Neural progenitor cell (in vitro differentiated cells): ENCODE measurements at regions not wholly inside any gene's neighbourhood (a gene's known extent, or its start where the extent isn't known, plus 50 kb on each side); places are given as distances from the start of the nearest gene placed in this dataset.

ENCODE experiments used
- DNase-seq: peaks from one replicate; pipeline ENCODE4 v3.0.0-alpha.2; 2016; ENCODE audit warnings: low spot score
- H2AFZ ChIP-seq: fragments of 200-600 bp; sonication (generic); replicated peaks from 2 replicates; pipeline ENCODE4 v1.6.1; 2016; ENCODE audit warnings: antibody characterized with exemption
- H3F3A ChIP-seq: fragments of 200-600 bp; sonication (generic); 2 replicates; pipeline ENCODE4 v1.6.1; 2016; ENCODE audit warnings: antibody characterized with exemption, low read depth
- H3K27ac ChIP-seq: fragments of 200-600 bp; sonication (generic); 2 replicates; pipeline ENCODE4 v1.5.1; 2016; ENCODE audit warnings: mild to moderate bottlenecking
- H3K27me3 ChIP-seq: fragments of 200-600 bp; sonication (generic); 2 replicates; pipeline ENCODE4 v1.6.1; 2016; ENCODE audit warnings: mild to moderate bottlenecking, moderate library complexity
- H3K36me3 ChIP-seq: fragments of 200-600 bp; sonication (generic); 2 replicates; pipeline ENCODE4 v1.5.1; 2016
- H3K4me1 ChIP-seq: fragments of 200-600 bp; sonication (generic); 2 replicates; pipeline ENCODE4 v1.6.1; 2016; ENCODE audit warnings: mixed run types
- H3K4me2 ChIP-seq: fragments of 200-600 bp; sonication (generic); 2 replicates; pipeline ENCODE4 v1.6.1; 2016
- H3K4me3 ChIP-seq: fragments of 200-600 bp; sonication (generic); 2 replicates; pipeline ENCODE4 v1.5.1; 2016
- H3K79me2 ChIP-seq: fragments of 200-600 bp; sonication (generic); 2 replicates; pipeline ENCODE4 v1.6.1; 2016; ENCODE audit warnings: low read depth
- H3K9ac ChIP-seq: fragments of 200-600 bp; sonication (generic); 2 replicates; pipeline ENCODE4 v1.6.1; 2016
- H3K9me3 ChIP-seq: fragments of 200-600 bp; sonication (generic); 2 replicates; pipeline ENCODE4 v1.5.1; 2016; ENCODE audit warnings: low read depth
- H4K20me1 ChIP-seq: fragments of 200-600 bp; sonication (generic); 2 replicates; pipeline ENCODE4 v1.6.1; 2016; ENCODE audit warnings: low read depth
- H3K27ac Mint-ChIP-seq: 3 replicates; pipeline ENCODE4 v1.8.0; 2021; ENCODE audit warnings: mixed read lengths
- H3K27me3 Mint-ChIP-seq: 2 replicates; pipeline ENCODE4 v1.8.0; 2022; ENCODE audit warnings: low read depth, mild to moderate bottlenecking, inconsistent platforms, moderate library complexity, mixed read lengths; ENCODE audit not compliant: insufficient read depth
- H3K36me3 Mint-ChIP-seq: 3 replicates; pipeline ENCODE4 v1.8.0; 2021; ENCODE audit warnings: mixed read lengths
- H3K4me1 Mint-ChIP-seq: 3 replicates; pipeline ENCODE4 v1.8.0; 2021; ENCODE audit warnings: mixed read lengths
- H3K4me3 Mint-ChIP-seq: 3 replicates; pipeline ENCODE4 v1.8.0; 2021; ENCODE audit warnings: mild to moderate bottlenecking, moderate library complexity, mixed read lengths
- H3K9me3 Mint-ChIP-seq: 3 replicates; pipeline ENCODE4 v1.8.0; 2020; ENCODE audit warnings: mixed read lengths
- EZH2 ChIP-seq: fragments of 200-600 bp; sonication (generic); IDR thresholded peaks from 2 replicates; pipeline ENCODE4 v1.6.1; 2017; ENCODE audit warnings: antibody characterized with exemption, mild to moderate bottlenecking, moderate library complexity
- EZH2phosphoT487 ChIP-seq: fragments of 200-600 bp; sonication (generic); IDR thresholded peaks from 2 replicates; pipeline ENCODE4 v1.6.1; 2017; ENCODE audit warnings: antibody characterized with exemption
- TF ChIP-seq, protein P1 (sequence below): fragments of 200-600 bp; sonication (generic); IDR thresholded peaks from 2 replicates; pipeline ENCODE4 v1.5.1; 2017; ENCODE audit warnings: antibody characterized with exemption, mild to moderate bottlenecking

DNA sequence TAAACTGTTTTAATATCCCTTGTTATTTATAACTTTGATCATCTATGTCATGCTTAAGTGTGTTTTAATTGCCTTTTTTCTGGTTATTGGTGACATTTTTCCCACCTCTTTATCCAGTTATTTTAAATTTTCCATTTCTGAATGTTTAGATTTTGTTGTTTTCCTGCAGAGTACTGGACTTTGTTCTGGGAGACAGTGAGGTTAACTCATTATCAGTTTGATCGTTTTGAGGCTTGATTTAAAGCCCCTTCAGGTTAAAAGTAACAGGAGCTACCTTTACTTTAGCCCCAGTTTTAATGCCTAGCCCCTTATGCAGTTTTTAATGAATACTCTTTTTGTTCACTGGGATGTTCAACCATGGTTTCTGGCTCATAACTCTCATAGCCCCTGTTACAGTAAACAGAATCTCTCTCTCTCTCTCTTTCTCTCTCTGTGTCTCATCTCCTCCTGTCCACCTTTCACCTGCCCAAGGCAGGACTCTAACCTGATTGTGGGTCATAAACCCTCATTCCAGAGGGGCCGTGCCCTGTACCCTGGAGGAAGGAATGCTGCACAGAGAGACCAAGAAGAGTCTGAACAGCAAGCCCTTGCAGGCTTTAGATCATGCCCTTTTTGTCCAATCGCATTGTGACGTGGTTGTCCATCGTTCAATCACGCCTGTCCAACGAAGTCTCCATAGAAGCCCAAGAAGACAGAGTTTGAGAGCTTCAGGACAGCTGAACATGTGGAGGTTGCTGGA lies 91.8 kb upstream of the WDR72 start:
- no peaks in the 10 kb centered on the region for H3K4me1 ChIP-seq
- no peak for DNase-seq
- H3K27me3 ChIP-seq: no peaks in the 10 kb centered on the region
- H3K9ac ChIP-seq: no peak overlapping the region
- no peak overlapping the region for H3K27ac ChIP-seq
- H3K4me3 ChIP-seq: no peak overlapping the region
- H3F3A ChIP-seq: no peaks in the 10 kb centered on the region
- H3K27me3 Mint-ChIP-seq: no peaks in the 10 kb centered on the region
- H3K4me3 Mint-ChIP-seq: no peak overlapping the region
- H3K4me1 Mint-ChIP-seq: no peaks in the 10 kb centered on the region
- H3K79me2 ChIP-seq: no peaks in the 10 kb centered on the region
- no peak overlapping the region for H3K27ac Mint-ChIP-seq
- no peak for TF ChIP-seq EZH2phosphoT487
- TF ChIP-seq EZH2: no peak
- TF ChIP-seq, protein P1, sequence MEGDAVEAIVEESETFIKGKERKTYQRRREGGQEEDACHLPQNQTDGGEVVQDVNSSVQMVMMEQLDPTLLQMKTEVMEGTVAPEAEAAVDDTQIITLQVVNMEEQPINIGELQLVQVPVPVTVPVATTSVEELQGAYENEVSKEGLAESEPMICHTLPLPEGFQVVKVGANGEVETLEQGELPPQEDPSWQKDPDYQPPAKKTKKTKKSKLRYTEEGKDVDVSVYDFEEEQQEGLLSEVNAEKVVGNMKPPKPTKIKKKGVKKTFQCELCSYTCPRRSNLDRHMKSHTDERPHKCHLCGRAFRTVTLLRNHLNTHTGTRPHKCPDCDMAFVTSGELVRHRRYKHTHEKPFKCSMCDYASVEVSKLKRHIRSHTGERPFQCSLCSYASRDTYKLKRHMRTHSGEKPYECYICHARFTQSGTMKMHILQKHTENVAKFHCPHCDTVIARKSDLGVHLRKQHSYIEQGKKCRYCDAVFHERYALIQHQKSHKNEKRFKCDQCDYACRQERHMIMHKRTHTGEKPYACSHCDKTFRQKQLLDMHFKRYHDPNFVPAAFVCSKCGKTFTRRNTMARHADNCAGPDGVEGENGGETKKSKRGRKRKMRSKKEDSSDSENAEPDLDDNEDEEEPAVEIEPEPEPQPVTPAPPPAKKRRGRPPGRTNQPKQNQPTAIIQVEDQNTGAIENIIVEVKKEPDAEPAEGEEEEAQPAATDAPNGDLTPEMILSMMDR: no peak
- H3K9me3 Mint-ChIP-seq: peaks cover 6% of the 10 kb centered on the region
- H2AFZ ChIP-seq: no peak overlapping the region
- no peak overlapping the region for H3K4me2 ChIP-seq
- peaks cover 3% of the 10 kb centered on the region for H3K9me3 ChIP-seq
- H4K20me1 ChIP-seq: no peaks in the 10 kb centered on the region
- no peaks in the 10 kb centered on the region for H3K36me3 Mint-ChIP-seq
- no peaks in the 10 kb centered on the region for H3K36me3 ChIP-seq

DNA sequence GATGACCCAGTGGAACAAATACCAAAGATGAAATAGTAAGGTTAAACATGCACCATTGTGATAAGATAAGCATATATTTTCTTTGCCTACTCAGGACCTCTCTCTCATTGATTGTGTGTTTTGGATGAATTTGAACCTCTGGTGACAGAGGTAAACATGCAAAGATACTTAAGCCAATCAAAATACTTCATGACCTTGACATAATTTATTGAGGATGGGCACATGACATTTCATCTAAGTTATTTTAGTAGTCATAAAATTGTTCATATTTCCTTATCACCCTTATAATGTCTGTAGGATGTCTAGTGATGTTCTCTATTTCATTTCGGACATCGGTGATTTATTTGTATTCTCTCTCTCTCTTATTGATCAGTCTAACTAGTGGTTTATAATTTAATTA lies 88.3 kb upstream of the WDR72 start:
- Histone ChIP-seq H3K27ac (no peak overlapping the region), H3K4me3 (no peak overlapping the region), H3K79me2 (no peaks in the 10 kb centered on the region), H3K9me3 (peaks cover 3% of the 10 kb centered on the region), H3K4me1 (no peaks in the 10 kb centered on the region), H3K36me3 (no peaks in the 10 kb centered on the region), H4K20me1 (no peaks in the 10 kb centered on the region), H2AFZ (no peak overlapping the region), H3K27me3 (no peaks in the 10 kb centered on the region), H3K4me2 (no peak overlapping the region), H3K9ac (no peak overlapping the region), H3F3A (no peaks in the 10 kb centered on the region)
- Mint-ChIP-seq H3K9me3 (peaks cover 3% of the 10 kb centered on the region), H3K4me1 (no peaks in the 10 kb centered on the region), H3K27me3 (no peaks in the 10 kb centered on the region), H3K36me3 (no peaks in the 10 kb centered on the region), H3K4me3 (no peak overlapping the region), H3K27ac (no peak overlapping the region)
- TF ChIP-seq EZH2 (no peak), EZH2phosphoT487 (no peak)
- TF ChIP-seq, protein P1: no peak
- DNase-seq: no peak

DNA sequence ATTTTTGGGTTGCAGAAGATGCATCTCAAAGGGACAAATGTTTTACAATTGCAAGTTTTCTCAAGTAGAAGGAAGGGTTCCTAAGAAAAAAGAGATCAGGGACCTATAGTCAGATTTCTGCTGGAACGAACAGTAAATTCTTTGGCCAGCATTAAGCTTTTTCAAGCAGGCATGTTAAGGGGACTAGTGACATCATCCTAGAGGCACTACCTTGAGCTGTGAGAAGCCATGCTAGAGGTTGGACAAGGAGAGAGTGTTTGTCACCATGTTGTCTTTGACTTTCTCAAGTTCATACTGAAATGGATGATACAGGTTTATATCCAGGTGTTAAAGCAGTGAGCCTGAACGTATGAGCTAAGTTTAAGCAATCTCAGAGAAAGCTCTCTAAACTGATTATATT lies 85.2 kb upstream of the WDR72 start:
- Mint-ChIP-seq H3K9me3 (peaks cover 3% of the 10 kb centered on the region), H3K4me1 (no peaks in the 10 kb centered on the region), H3K27me3 (no peaks in the 10 kb centered on the region), H3K36me3 (no peaks in the 10 kb centered on the region), H3K4me3 (no peak overlapping the region), H3K27ac (no peak overlapping the region)
- Histone ChIP-seq H3K4me2 (no peak overlapping the region), H3K79me2 (no peaks in the 10 kb centered on the region), H3F3A (no peaks in the 10 kb centered on the region), H3K9ac (no peak overlapping the region), H3K4me1 (no peaks in the 10 kb centered on the region), H2AFZ (no peak overlapping the region), H3K36me3 (no peaks in the 10 kb centered on the region), H3K27me3 (no peaks in the 10 kb centered on the region), H3K4me3 (no peak overlapping the region), H3K27ac (no peak overlapping the region), H4K20me1 (no peaks in the 10 kb centered on the region), H3K9me3 (no peaks in the 10 kb centered on the region)
- TF ChIP-seq, protein P1: no peak
- no peak for TF ChIP-seq EZH2
- TF ChIP-seq EZH2phosphoT487: no peak
- DNase-seq: no peak
